ENCODE measurements at regions not wholly inside any gene's neighbourhood (a gene's known extent, or its start where the extent isn't known, plus 50 kb on each side); places are given as distances from the start of the nearest gene placed in this dataset.
"Not testable (repeated sequence)": the region's sequence is repeated elsewhere in the genome, so short reads cannot be mapped to it uniquely, and the experiment has no call there.

DNA sequence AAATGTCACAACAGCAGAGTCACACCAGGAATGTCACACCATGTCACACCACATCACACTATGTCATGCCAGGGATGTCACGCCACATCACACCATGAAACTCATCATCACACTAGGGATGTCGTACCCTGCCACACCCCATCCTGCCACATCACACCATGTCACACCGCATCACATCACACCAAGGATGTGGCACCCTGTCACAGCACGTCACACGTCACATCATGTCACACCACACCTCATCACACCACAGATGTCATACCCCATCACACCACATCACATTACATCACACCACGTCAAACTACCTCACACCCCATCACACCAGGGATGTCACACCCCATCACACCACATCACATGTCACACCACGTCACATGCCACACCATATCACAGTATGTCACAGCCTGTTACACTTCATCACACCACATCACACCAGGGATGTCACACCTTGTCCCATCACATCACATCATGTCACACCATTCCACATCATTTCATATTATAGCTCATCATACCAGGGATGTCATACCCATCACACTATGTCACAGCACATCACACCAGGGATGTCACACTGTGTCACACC lies 90.9 kb downstream of the TMEM121 start:
- no peak overlapping the region for H3K27ac ChIP-seq
- TF ChIP-seq, protein P1, sequence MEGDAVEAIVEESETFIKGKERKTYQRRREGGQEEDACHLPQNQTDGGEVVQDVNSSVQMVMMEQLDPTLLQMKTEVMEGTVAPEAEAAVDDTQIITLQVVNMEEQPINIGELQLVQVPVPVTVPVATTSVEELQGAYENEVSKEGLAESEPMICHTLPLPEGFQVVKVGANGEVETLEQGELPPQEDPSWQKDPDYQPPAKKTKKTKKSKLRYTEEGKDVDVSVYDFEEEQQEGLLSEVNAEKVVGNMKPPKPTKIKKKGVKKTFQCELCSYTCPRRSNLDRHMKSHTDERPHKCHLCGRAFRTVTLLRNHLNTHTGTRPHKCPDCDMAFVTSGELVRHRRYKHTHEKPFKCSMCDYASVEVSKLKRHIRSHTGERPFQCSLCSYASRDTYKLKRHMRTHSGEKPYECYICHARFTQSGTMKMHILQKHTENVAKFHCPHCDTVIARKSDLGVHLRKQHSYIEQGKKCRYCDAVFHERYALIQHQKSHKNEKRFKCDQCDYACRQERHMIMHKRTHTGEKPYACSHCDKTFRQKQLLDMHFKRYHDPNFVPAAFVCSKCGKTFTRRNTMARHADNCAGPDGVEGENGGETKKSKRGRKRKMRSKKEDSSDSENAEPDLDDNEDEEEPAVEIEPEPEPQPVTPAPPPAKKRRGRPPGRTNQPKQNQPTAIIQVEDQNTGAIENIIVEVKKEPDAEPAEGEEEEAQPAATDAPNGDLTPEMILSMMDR (IDR thresholded peaks at IDR 0.05), result no peak
- TF ChIP-seq ZFX (IDR thresholded peaks at IDR 0.05; ENCODE audit: borderline replicate concordance), result no peak

DNA sequence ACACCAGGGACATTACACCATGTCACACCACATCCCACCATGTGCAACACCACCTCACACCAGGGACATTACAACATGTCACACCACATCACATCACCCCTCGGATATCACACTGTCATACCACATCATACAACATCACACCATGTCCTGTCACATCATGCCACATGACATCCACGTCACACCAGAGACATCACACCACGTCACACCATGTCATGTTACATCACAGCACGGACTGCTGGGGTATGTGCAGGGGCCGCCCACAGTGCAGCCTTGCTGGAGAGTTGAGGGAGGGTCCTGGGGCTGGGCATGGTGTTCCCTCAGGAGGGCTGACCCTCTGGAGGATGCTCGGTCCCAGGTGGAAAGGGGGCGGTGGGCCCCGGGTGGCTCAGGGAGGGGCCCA lies 91.4 kb downstream of the TMEM121 start:
- H3K27ac ChIP-seq, result not testable (repeated sequence)

DNA sequence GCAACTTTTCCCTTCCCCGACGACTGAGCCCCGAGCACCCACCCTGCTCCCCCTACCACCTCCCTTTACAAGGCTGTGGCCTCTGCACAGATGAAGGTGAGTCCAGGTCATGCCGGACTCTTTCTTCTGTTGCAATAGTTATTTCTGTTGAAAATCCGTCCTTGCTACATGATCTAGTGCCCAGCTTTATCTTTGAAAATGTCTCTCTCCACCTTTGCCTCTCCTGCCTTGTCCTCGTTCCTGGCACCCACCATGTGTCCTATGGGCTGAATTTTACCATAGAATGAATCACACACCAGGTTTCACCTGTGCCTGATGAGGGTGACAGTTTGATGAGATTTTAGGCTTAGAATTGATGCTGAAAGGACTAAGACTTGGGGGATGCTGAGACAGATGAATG lies 92.9 kb downstream of the TMEM121 start:
- H3K27ac ChIP-seq, result not testable (repeated sequence)

DNA sequence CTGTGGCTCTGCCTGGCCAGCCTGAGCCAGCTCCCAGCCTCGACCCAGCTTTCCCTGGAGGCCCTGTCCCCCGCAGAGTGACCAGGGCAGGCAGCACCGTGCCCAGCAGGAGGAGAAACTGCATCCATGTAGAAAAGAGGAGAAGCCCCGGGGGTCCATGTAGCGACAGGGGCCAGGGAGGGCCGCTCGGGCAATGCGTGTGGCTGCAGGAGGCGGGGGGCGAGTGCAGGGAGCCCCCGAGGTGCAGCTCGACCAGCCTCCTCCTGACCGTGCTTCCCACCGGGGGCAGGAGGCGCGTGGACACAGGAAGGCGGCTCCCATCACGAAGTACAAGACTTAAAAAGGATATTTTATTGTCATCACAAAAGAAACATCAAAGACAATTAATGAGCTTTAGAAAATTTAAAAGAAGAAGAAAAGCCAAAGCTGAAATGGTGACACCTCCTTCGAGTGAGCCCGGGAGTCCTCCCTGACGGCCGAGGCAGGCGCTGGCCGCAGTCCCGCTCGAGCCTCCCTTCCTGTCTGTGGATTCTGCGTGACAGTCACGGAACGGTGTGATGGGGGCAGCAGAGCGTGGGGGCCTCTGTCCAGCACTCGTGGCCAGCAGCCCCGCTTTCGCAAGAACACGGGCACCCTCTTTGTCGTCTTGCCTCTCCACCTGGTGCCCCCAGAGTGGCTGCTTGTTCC lies 93.9 kb downstream of the TMEM121 start:
- H3K27ac ChIP-seq, result not testable (repeated sequence)

DNA sequence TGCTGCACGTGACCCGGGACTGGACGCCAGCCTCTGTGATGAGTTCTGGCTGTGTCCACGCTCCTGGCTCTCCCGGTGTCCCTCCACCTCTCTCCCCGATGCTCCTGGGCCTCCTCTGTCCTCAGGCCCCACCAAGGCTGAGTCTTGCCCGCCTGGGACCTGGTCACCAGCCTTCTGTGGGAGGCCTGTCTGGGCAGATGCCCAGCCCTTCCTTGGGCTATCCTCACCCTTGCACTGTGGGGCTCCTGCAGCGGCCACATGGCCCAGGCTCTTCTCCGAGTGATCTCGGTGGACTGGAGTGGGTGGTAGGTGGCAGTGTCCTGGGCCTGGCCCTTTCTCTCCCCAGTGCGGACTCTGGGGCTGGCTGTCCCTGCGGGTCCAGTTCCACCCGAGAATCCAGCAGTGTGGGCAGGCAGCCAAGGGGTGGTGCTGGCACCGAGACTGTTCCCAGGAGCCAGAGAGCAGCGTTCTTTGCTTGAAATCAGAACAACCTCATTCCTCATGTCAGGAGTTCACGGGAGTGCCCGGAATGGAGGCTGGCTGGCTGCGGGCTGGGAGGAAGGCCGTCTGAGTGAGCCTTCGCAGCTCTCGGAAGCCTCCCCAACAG lies 94.6 kb downstream of the TMEM121 start:
- H3K27ac ChIP-seq, result not testable (repeated sequence)

DNA sequence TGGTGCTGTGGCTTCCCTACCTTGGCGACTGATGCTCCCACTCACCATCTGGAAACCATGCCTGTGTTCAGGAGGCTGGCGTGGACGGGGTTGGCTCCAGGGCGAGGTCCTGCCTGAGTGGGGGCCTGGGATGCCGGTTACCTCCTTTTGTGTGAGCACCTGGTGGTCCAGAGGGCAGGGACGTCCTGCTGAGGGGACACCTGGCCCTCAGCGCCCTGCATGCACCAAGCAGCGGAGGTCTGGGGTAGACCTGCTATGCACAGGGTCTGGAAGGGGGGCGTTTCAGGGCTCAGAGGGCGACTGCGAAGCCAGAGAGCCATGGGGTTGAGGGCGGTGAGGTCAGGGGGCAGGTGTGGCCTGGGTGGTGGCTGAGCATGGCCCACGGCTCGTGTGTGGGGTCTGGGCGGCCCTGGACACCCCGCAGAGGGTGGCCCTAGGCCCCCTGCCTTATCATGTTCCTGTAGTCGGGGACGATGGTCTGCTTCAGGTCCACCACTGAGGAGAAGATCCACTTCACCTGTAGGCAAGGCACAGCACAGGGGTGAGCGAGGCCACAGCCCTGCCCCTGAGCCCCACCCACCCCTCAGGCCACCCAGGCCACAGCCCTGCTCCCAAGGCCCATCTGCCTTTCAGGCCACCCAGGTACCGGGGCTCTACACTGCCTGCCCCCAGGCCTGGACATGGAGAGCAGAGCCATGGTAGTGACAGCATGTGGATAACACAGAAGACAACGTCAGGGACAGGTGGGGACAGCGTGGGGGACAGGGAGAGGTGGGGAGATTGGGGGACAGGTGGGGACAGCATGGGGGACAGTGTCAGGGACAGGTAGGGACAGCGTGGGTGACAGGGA lies 95.3 kb downstream of the TMEM121 start:
- not testable (repeated sequence) for H3K27ac ChIP-seq

DNA sequence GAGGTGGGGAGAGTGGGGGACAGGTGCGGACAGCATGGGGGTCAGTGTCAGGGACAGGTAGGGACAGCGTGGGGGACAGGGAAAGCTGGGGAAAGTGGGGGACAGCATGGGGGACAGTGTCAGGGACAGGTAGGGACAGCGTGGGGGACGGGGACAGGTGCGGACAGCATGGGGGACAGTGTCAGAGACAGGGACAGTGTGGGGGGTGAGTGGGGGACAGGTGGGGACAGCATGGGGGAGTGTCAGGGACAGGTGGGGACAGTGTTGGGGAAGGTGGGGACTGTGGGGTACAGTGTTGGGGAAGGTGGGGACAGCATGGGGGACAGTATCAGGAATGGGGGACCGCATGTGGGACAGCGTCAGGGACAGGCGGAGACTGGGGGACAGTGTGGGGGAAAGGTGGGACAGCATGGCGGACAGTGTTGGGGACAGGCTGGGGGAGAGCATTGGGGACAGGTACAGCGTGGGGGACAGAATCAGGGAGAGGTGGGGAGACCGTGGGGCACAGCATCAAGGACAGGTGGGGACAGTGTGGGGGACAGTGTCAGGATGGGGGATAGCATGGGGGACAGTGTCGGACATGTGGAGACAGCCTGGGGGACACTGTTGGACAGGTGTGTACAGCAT lies 96.1 kb downstream of the TMEM121 start:
- no peak overlapping the region for H3K27ac ChIP-seq
- TF ChIP-seq ZFX (IDR thresholded peaks at IDR 0.05; ENCODE audit: borderline replicate concordance), result no peak
- TF ChIP-seq, protein P1 (IDR thresholded peaks at IDR 0.05), result no peak

DNA sequence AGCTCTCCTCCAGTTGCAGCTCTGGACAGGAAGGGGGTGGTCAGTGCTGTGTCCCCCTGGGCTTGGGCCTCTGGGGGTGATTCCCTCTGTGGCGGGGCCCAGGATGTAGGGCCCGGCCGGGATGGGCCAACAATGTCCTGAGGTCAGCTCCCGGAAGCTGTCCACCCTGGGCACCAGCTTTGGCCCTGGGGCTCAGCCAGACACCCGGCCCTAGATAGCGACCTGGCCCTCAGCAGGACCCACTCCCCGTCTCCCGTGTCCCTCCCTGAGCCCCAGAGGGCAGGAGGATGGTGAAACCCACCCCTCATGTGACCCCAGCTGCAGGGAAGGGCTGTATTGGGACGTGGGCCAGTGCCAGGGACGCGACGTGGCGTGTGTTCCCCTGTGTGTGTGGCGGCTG lies 96.8 kb downstream of the TMEM121 start:
- not testable (repeated sequence) for H3K27ac ChIP-seq

DNA sequence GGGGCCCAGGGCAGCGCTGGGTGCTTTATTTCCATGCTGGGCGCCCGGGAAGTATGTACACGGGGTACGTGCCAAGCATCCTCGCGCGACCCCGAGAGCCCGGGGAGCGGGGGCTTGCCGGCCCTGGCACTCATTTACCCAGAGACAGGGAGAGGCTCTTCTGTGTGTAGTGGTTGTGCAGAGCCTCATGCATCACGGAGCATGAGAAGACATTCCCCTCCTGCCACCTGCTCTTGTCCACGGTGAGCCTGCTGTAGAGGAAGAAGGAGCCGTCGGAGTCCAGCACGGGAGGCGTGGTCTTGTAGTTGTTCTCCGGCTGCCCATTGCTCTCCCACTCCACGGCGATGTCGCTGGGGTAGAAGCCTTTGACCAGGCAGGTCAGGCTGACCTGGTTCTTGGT lies 98.0 kb downstream of the TMEM121 start:
- H3K27ac ChIP-seq, result not testable (repeated sequence)

DNA sequence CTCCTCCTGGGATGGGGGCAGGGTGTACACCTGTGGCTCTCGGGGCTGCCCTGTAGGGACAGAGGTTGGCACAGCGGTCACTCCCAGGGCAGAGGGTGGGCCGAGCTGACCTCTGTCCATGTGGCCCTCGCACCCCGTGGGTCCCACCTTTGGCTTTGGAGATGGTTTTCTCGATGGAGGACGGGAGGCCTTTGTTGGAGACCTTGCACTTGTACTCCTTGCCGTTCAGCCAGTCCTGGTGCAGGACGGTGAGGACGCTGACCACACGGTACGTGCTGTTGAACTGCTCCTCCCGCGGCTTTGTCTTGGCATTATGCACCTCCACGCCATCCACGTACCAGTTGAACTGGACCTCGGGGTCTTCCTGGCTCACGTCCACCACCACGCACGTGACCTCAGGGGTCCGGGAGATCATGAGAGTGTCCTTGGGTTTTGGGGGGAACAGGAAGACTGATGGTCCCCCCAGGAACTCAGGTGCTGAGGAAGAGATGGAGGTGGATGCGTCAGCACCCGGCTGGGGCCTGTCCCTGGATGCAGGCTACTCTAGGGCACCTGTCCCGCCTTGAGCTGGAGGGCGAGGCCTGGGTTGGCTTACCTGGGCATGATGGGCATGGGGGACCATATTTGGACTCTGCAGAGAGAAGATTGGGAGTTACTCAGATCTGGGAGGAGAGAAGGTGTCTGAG lies 98.5 kb downstream of the TMEM121 start:
- H3K27ac ChIP-seq, result not testable (repeated sequence)

DNA sequence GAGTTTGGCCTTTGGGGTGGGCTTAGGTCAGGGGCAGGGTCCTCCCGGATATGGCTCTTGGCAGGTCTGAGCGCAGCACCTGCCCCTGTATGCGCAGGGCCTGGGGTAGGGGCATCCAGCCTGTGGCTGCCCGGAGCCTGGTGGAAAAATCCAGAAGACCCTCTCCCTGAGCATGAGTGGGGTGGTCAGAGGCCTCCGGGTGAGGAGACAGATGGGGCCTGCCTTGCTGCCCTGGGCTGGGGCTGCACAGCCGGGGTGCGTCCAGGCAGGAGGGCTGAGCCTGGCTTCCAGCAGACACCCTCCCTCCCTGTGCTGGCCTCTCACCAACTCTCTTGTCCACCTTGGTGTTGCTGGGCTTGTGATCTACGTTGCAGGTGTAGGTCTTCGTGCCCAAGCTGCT lies 99.1 kb downstream of the TMEM121 start:
- H3K27ac ChIP-seq, result not testable (repeated sequence)

DNA sequence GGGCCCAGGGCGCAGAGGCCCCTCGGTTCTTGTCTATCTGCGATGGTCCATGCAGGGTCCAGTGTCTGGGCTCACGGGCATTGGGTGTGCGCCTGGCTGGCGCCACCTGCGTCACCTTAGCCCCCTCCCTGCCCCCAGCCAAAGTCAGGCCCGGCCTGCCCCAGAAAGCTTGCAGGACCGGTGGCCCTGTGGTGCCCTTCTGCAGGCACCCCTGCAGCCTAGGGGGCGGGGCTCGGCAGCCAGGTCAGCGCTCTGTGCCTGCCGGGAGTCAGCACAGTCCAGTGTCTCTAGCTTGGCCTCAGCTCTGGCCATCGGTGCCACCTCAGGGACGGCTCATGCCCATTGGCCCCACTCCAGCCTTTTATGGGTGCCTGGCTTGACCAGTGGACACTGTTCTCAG lies 99.7 kb downstream of the TMEM121 start:
- H3K27ac ChIP-seq, result not testable (repeated sequence)

DNA sequence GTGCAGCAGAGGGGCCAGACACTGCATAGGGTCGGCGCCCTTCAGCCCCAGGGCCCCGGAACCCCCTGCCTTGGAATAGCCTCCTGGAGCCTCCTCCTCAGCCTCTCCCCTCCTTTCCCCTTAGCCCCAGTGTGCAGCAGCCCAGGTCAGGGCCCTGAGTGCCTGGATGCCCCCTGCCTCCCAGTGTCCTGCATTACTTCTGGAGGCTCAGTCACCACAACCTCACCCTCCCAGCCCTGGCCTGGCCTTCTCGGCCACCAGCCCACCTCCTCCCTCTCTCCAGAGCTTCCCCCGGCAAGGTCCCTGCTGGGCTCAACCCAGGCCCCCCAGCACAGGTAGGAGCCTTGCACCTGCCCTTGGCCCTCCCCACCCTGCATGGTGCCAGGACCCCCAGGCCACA lies 100.3 kb downstream of the TMEM121 start:
- not testable (repeated sequence) for H3K27ac ChIP-seq

DNA sequence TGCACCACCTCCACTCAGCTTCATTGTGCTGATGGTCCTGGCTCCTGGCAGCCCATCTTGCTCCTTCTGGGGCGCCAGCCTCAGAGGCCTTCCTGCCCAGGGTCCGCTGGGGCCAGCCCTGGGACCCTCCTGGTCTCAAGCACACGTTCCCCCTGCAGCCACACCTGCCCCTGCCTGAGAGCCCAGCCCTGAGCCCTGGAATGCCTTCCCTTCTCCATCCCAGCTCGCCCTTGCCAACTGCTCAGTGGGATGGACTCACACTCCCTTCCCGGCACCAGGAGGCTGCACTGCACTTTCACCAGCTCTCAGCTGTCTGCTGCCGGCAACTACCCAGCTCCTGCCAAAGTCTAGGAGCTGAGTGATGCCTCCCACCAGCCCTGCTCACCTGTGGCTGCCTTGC lies 100.9 kb downstream of the TMEM121 start:
- H3K27ac ChIP-seq, result not testable (repeated sequence)

Measured in 22Rv1 (cell line).